H7 (cell line): ENCODE measurements at regions not wholly inside any gene's neighbourhood (a gene's known extent, or its start where the extent isn't known, plus 50 kb on each side); places are given as distances from the start of the nearest gene placed in this dataset.
A peak's percentile ranks its signal among the peaks of the same experiment; 100 is the strongest.

ENCODE experiments used
- DNase-seq: peaks from one replicate; pipeline ENCODE4 v3.0.0; 2012
- H3K27me3 ChIP-seq: 2 replicates; pipeline ENCODE4 v1.6.0; 2011; ENCODE audit warnings: mild to moderate bottlenecking, low read length; ENCODE audit not compliant: control insufficient read depth, insufficient read depth
- H3K36me3 ChIP-seq: replicated peaks from 2 replicates; pipeline ENCODE4 v1.5.1; 2011; ENCODE audit warnings: low read length; ENCODE audit not compliant: control insufficient read depth, insufficient read depth
- H3K4me3 ChIP-seq: 2 replicates; pipeline ENCODE4 v1.5.1; 2011; ENCODE audit warnings: low read depth, mild to moderate bottlenecking, control low read depth, low read length, moderate library complexity; ENCODE audit not compliant: insufficient read depth

- no peak for DNase-seq
These were observed 1294.1 kb downstream of the UQCRFS1 start for GRCh38 chr19:27918818-27919217.

GRCh38 chr19:27911122-27911898 lies 1301.6 kb downstream of the UQCRFS1 start:
- H3K36me3 ChIP-seq, result no peaks in the 10 kb centered on the region
- H3K4me3 ChIP-seq, result no peak overlapping the region
- DNase-seq, result no peak
- H3K27me3 ChIP-seq, result no peaks in the 10 kb centered on the region

More at GRCh38 chr19:27918818-27919217, 1294.1 kb downstream of the UQCRFS1 start:
- no peaks in the 10 kb centered on the region for H3K27me3 ChIP-seq
- H3K4me3 ChIP-seq, result no peak overlapping the region
- no peaks in the 10 kb centered on the region for H3K36me3 ChIP-seq

GRCh38 chr19:27909861-27910260 lies 1303.1 kb downstream of the UQCRFS1 start:
- no peaks in the 10 kb centered on the region for H3K36me3 ChIP-seq

GRCh38 chr19:27909185-27909840 lies 1303.6 kb downstream of the UQCRFS1 start:
- Histone ChIP-seq H3K27me3 (no peaks in the 10 kb centered on the region), H3K36me3 (no peaks in the 10 kb centered on the region), H3K4me3 (no peak overlapping the region)
- DNase-seq, result no peak

More at GRCh38 chr19:27909861-27910260, 1303.1 kb downstream of the UQCRFS1 start:
- no peak for DNase-seq
- H3K4me3 ChIP-seq, result no peak overlapping the region
- no peaks in the 10 kb centered on the region for H3K27me3 ChIP-seq

GRCh38 chr19:27906081-27906480 lies 1306.9 kb downstream of the UQCRFS1 start:
- no peak for DNase-seq
- Histone ChIP-seq H3K36me3 (no peaks in the 10 kb centered on the region), H3K27me3 (no peaks in the 10 kb centered on the region), H3K4me3 (no peak overlapping the region)

GRCh38 chr19:27905074-27905473 lies 1307.9 kb downstream of the UQCRFS1 start:
- no peak for DNase-seq
- H3K27me3 ChIP-seq, result no peaks in the 10 kb centered on the region
- no peaks in the 10 kb centered on the region for H3K36me3 ChIP-seq
- H3K4me3 ChIP-seq, result no peak overlapping the region

- Histone ChIP-seq H3K4me3 (no peak overlapping the region), H3K36me3 (no peaks in the 10 kb centered on the region), H3K27me3 (no peaks in the 10 kb centered on the region)
- no peak for DNase-seq
These were observed 1311.9 kb downstream of the UQCRFS1 start for GRCh38 chr19:27901078-27901477.

GRCh38 chr19:27896091-27896490 lies 1316.9 kb downstream of the UQCRFS1 start:
- Histone ChIP-seq H3K4me3 (no peak overlapping the region), H3K36me3 (no peaks in the 10 kb centered on the region), H3K27me3 (no peaks in the 10 kb centered on the region)
- peak; percentile 5 for DNase-seq

- DNase-seq, result no peak
- no peak overlapping the region for H3K4me3 ChIP-seq
- no peaks in the 10 kb centered on the region for H3K27me3 ChIP-seq
- H3K36me3 ChIP-seq, result no peaks in the 10 kb centered on the region
These were observed 1317.8 kb downstream of the UQCRFS1 start for GRCh38 chr19:27894906-27895754.

- Histone ChIP-seq H3K27me3 (no peaks in the 10 kb centered on the region), H3K4me3 (no peak overlapping the region), H3K36me3 (no peaks in the 10 kb centered on the region)
- DNase-seq, result peak; percentile 8
These were observed 1320.5 kb downstream of the UQCRFS1 start for GRCh38 chr19:27892500-27892899.

- Histone ChIP-seq H3K4me3 (no peak overlapping the region), H3K36me3 (no peaks in the 10 kb centered on the region), H3K27me3 (no peaks in the 10 kb centered on the region)
- DNase-seq, result no peak
These were observed 1321.5 kb downstream of the UQCRFS1 start for GRCh38 chr19:27891411-27891810.

GRCh38 chr19:27890696-27891095 lies 1322.3 kb downstream of the UQCRFS1 start:
- DNase-seq, result no peak
- Histone ChIP-seq H3K27me3 (no peaks in the 10 kb centered on the region), H3K36me3 (no peaks in the 10 kb centered on the region), H3K4me3 (no peak overlapping the region)

GRCh38 chr19:27890206-27890605 lies 1322.7 kb downstream of the UQCRFS1 start:
- DNase-seq, result no peak
- H3K36me3 ChIP-seq, result no peaks in the 10 kb centered on the region

GRCh38 chr19:27889156-27889555 lies 1323.8 kb downstream of the UQCRFS1 start:
- Histone ChIP-seq H3K27me3 (no peaks in the 10 kb centered on the region), H3K4me3 (no peak overlapping the region), H3K36me3 (no peaks in the 10 kb centered on the region)
- DNase-seq, result no peak

More at GRCh38 chr19:27890206-27890605, 1322.7 kb downstream of the UQCRFS1 start:
- no peak overlapping the region for H3K4me3 ChIP-seq
- no peaks in the 10 kb centered on the region for H3K27me3 ChIP-seq
